ENCODE measurements at regions not wholly inside any gene's neighbourhood (a gene's known extent, or its start where the extent isn't known, plus 50 kb on each side); places are given as distances from the start of the nearest gene placed in this dataset.
"Not testable (repeated sequence)": the region's sequence is repeated elsewhere in the genome, so short reads cannot be mapped to it uniquely, and the experiment has no call there.

DNA sequence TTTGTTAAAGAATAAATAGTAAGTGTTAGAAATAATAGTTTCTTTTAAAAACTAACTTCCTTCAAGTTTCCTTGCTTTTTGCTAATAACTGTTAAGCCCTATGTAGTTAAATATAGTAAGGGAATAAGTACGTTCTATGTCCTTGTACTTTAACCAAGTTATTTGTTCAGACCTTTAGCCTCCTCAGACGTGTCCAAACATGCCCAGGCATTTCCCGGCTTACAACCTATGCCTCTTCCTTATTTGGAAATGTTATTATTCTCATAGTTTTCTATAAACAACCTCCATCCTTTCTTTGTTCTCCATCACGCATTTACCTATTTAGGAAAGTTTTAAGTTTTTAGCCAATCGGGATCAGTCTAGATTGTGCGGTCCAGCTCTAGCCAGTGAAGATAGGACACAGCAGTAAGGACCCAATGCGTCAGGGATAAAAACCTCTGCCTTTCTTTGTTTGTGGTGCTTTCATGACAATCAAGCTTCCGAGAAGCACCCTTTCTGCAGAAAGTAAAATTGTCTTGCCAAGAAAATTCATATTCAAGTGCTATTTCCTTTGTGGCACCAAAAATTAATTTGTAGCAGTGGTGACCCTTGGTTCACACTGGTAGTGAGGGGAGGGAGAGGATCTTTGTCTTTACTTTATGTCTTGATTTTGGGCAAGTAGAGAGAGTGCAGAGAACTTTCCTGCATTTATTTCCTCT lies 851.3 kb upstream of the POM121L12 start:
- H3K4me3 ChIP-seq: no peak overlapping the region
- H3K27ac ChIP-seq: no peak overlapping the region
- TF ChIP-seq CTCF (IDR thresholded peaks at IDR 0.05): no peak
- ATAC-seq (no peak), DNase-seq (no peak)
- no peaks in the 10 kb centered on the region for H3K27me3 ChIP-seq
- intact Hi-C loops (cut with DNase I): no loop called here
- no peaks in the 10 kb centered on the region for H3K4me1 ChIP-seq
- no peaks in the 10 kb centered on the region for H3K36me3 ChIP-seq
- no peaks in the 10 kb centered on the region for H3K9me3 ChIP-seq

DNA sequence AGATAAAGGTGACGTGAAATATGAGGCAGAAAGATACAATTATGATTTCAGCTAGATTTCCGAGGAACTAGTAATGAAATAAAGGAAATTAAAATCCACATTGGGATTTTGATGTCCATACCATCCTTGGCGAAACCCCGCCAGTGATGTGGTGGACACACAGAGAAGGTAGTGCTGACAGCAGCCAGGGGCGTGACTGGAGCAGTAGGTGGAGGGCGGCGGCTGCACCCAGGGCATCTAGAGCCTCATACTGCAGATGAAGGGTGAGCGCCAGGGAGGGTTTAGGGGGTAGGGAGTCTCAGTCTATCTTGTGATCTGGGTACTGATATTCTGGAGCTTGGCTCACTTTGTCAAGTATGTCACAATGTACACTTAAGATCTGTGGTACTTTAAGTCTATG lies 855.5 kb upstream of the POM121L12 start:
- DNase-seq: no peak
- Histone ChIP-seq H3K27me3 (no peaks in the 10 kb centered on the region), H3K9me3 (no peaks in the 10 kb centered on the region), H3K4me3 (no peak overlapping the region), H3K36me3 (no peaks in the 10 kb centered on the region), H3K4me1 (no peaks in the 10 kb centered on the region), H3K27ac (no peak overlapping the region)
- intact Hi-C loops (cut with DNase I): no loop called here
- no peak for ATAC-seq
- TF ChIP-seq CTCF (IDR thresholded peaks at IDR 0.05): no peak

DNA sequence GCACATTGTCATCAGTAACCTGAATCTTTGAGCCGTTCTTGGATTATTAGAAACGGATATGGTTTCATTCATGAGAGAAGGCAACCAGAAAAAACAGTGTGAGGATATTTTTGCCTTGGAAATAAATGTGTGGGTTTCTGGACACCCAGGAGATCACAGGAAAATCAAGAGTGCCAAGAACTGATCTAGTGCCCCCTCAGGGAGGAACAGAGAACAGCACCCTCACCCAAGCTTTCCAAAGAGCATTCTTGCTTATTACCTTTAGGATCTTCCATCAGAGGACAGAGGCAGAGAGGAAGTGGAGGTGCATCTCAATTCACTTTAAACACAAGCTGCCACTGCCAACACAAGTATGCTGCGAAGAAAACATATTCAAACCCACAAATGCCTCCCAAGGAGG lies 851.5 kb upstream of the COBL start:
- DNase-seq (no peak), ATAC-seq (no peak)
- no peaks in the 10 kb centered on the region for H3K27me3 ChIP-seq
- H3K9me3 ChIP-seq: no peaks in the 10 kb centered on the region
- peak; percentile 22 for TF ChIP-seq CTCF (IDR thresholded peaks at IDR 0.05)
- H3K27ac ChIP-seq: no peak overlapping the region
- no peaks in the 10 kb centered on the region for H3K4me1 ChIP-seq
- no peak overlapping the region for H3K4me3 ChIP-seq
- intact Hi-C loops (cut with DNase I): no loop called here
- no peaks in the 10 kb centered on the region for H3K36me3 ChIP-seq

DNA sequence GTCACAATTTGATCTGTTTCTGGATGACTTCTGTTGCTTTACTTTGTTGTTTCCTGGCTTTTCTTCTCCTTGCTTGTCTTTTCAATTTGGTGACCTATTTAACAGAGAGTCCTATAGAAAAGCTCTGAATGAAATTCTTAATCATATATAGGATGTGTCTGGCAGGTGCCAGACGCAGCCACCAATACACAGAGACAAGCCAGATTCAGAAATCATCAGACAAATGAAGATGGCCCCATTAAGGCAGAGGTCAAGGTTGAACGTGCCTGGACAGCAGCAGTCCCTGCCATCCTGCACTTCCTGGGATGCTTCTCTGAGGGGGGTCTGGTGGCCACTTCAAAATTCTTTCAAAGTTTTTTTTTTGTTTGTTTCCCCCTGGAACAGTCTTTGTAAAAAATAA lies 846.7 kb upstream of the COBL start:
- Histone ChIP-seq H3K9me3 (no peaks in the 10 kb centered on the region), H3K4me3 (no peak overlapping the region), H3K27me3 (no peaks in the 10 kb centered on the region), H3K36me3 (no peaks in the 10 kb centered on the region), H3K27ac (no peak overlapping the region), H3K4me1 (no peaks in the 10 kb centered on the region)
- intact Hi-C loops (cut with DNase I): no loop called here
- ATAC-seq (no peak), DNase-seq (no peak)
- TF ChIP-seq CTCF (IDR thresholded peaks at IDR 0.05): no peak

DNA sequence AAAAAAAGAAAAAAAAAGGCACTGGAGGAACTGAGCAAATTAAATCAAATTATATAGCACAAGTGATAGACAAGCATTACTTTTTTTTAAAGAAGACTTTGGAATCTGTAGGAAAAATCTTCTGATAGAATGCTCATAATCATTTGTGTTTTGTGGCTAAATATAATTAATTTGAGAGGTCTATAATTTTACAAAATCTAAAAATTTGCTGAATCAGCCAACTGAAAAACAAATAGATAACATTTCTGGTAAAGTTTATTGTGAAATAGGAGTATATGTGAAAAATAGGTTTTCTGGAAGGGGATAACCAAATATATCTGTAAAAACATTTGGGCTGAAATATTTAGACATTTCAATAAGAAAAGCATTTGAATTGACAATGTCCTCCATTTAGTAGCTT lies 844.9 kb upstream of the COBL start:
- H3K27me3 ChIP-seq: no peaks in the 10 kb centered on the region

GRCh38 chr7:52159421-52159820 lies 842.8 kb upstream of the COBL start:
- H3K27me3 ChIP-seq; H3K4me1 ChIP-seq; H3K36me3 ChIP-seq; DNase-seq; intact Hi-C loops (cut with DNase I); H3K4me3 ChIP-seq; H3K9me3 ChIP-seq; ATAC-seq; H3K27ac ChIP-seq: not testable (repeated sequence)

More for the DNA sequence above, 844.9 kb upstream of the COBL start:
- H3K4me3 ChIP-seq: no peak overlapping the region
- no peak for TF ChIP-seq CTCF (IDR thresholded peaks at IDR 0.05)
- H3K9me3 ChIP-seq: no peaks in the 10 kb centered on the region
- H3K27ac ChIP-seq: no peak overlapping the region
- ATAC-seq (no peak), DNase-seq (no peak)
- intact Hi-C loops (cut with DNase I): no loop called here
- H3K4me1 ChIP-seq: no peaks in the 10 kb centered on the region
- H3K36me3 ChIP-seq: no peaks in the 10 kb centered on the region
